ENCODE measurements at regions not wholly inside any gene's neighbourhood (a gene's known extent, or its start where the extent isn't known, plus 50 kb on each side); places are given as distances from the start of the nearest gene placed in this dataset.

- TF ChIP-seq, protein P1, sequence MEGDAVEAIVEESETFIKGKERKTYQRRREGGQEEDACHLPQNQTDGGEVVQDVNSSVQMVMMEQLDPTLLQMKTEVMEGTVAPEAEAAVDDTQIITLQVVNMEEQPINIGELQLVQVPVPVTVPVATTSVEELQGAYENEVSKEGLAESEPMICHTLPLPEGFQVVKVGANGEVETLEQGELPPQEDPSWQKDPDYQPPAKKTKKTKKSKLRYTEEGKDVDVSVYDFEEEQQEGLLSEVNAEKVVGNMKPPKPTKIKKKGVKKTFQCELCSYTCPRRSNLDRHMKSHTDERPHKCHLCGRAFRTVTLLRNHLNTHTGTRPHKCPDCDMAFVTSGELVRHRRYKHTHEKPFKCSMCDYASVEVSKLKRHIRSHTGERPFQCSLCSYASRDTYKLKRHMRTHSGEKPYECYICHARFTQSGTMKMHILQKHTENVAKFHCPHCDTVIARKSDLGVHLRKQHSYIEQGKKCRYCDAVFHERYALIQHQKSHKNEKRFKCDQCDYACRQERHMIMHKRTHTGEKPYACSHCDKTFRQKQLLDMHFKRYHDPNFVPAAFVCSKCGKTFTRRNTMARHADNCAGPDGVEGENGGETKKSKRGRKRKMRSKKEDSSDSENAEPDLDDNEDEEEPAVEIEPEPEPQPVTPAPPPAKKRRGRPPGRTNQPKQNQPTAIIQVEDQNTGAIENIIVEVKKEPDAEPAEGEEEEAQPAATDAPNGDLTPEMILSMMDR (IDR thresholded peaks at IDR 0.05) = no peak
- TF ChIP-seq EZH2 (IDR thresholded peaks at IDR 0.05; ENCODE audit: borderline replicate concordance, insufficient read depth, low read depth, low read length, poor library complexity, severe bottlenecking) = no peak
These were observed 143.2 kb upstream of the ASIC2 start for GRCh38 chr17:33436321-33436720.
